Natural killer cell (primary cell): ENCODE measurements at regions not wholly inside any gene's neighbourhood (a gene's known extent, or its start where the extent isn't known, plus 50 kb on each side); places are given as distances from the start of the nearest gene placed in this dataset.

ENCODE experiments used
- ATAC-seq, 3 donors: fragments of 150-1000 bp in 2 of 3; fragments of 200-7000 bp in 1 of 3; cut with Tn5 transposase; 1 replicate in 1 of 3; 2 replicates in 2 of 3; pipeline ENCODE4 v1.10.0; 2021; ENCODE audit warnings: mild to moderate bottlenecking in 2 of 3, moderate library complexity in 2 of 3
- DNase-seq, 2 donors: peaks; one replicate each; pipeline versions ENCODE4 v3.0.0 to v3.0.0-alpha.2; 2013 to 2021; ENCODE audit warnings: mixed read lengths in 1 of 2
- H3K27ac ChIP-seq: one replicate; pipeline ENCODE4 v1.5.1; 2013; ENCODE audit warnings: mild to moderate bottlenecking, low read length
- H3K27me3 ChIP-seq: one replicate; pipeline ENCODE4 v1.6.1; 2013; ENCODE audit warnings: low read length; ENCODE audit not compliant: control insufficient read depth, insufficient read depth
- H3K36me3 ChIP-seq: one replicate; pipeline ENCODE4 v1.6.1; 2013; ENCODE audit warnings: low read length; ENCODE audit not compliant: control insufficient read depth, insufficient read depth
- H3K4me1 ChIP-seq: one replicate; pipeline ENCODE4 v1.6.1; 2013; ENCODE audit warnings: low read length; ENCODE audit not compliant: control insufficient read depth, insufficient read depth
- H3K4me3 ChIP-seq: one replicate; pipeline ENCODE4 v1.5.1; 2013; ENCODE audit warnings: low read length
- H3K9me3 ChIP-seq: one replicate; pipeline ENCODE4 v1.6.1; 2013; ENCODE audit warnings: low read length; ENCODE audit not compliant: control insufficient read depth, insufficient read depth
- H3K27ac Mint-ChIP-seq, 2 donors: one replicate each; pipeline ENCODE4 v1.8.0; 2022; ENCODE audit warnings: mild to moderate bottlenecking in 2 of 2, mixed read lengths in 2 of 2, moderate library complexity in 1 of 2
- H3K27me3 Mint-ChIP-seq, 2 donors: one replicate each; pipeline ENCODE4 v1.8.0; 2022; ENCODE audit warnings: low read depth in 2 of 2, mixed read lengths in 2 of 2
- H3K36me3 Mint-ChIP-seq: one replicate; pipeline ENCODE4 v1.8.0; 2022; ENCODE audit warnings: mixed read lengths
- H3K4me1 Mint-ChIP-seq, 2 donors: one replicate each; pipeline ENCODE4 v1.8.0; 2022; ENCODE audit warnings: mixed read lengths in 2 of 2
- H3K4me3 Mint-ChIP-seq: one replicate; pipeline ENCODE4 v1.8.0; 2022; ENCODE audit warnings: mild to moderate bottlenecking, moderate library complexity, mixed read lengths
- H3K9me3 Mint-ChIP-seq, 2 donors: one replicate each; pipeline ENCODE4 v1.8.0; 2022; ENCODE audit warnings: mixed read lengths in 2 of 2
- CTCF ChIP-seq: fragments of 200-600 bp; IDR thresholded peaks from one replicate; pipeline ENCODE4 v1.8.0; 2022; ENCODE audit warnings: antibody characterized with exemption
- WGBS: methylation state at CpG from one replicate; pipeline ENCODE4 v1.1.7; 2013; ENCODE audit warnings: missing lambda C conversion rate; ENCODE audit not compliant: insufficient coverage; 5-methylcytosine and 5-hydroxymethylcytosine counted together
- intact Hi-C: fragments of 100-400 bp; cut with micrococcal nuclease; formaldehyde crosslinking; loops from one replicate; pipeline ENCODE4 v1.14.2; 2022

GRCh38 chr20:51153867-51154707 lies 131.2 kb upstream of the KCNG1 start:
- H3K4me3 ChIP-seq: no peak overlapping the region
- H3K27me3 ChIP-seq: peaks cover 3% of the 10 kb centered on the region
- TF ChIP-seq CTCF: no peak
- H3K36me3 ChIP-seq: no peaks in the 10 kb centered on the region
- H3K9me3 ChIP-seq: no peaks in the 10 kb centered on the region
- no peak overlapping the region for H3K27ac ChIP-seq
- no peak overlapping the region for H3K4me3 Mint-ChIP-seq
- no peaks in the 10 kb centered on the region for H3K4me1 Mint-ChIP-seq
- H3K27ac Mint-ChIP-seq: no peak overlapping the region
- ATAC-seq (no peak), DNase-seq (no peak)
- H3K27me3 Mint-ChIP-seq: peaks cover 29 to 69% of the 10 kb centered on the region in 2 donors
- no peaks in the 10 kb centered on the region for H3K4me1 ChIP-seq
- WGBS: 83% methylated on average over 6 of the region's 6 CpGs
- H3K36me3 Mint-ChIP-seq: no peaks in the 10 kb centered on the region
- H3K9me3 Mint-ChIP-seq: no peaks in the 10 kb centered on the region
- intact Hi-C loops: no loop called here

- Histone ChIP-seq H3K9me3 (no peaks in the 10 kb centered on the region), H3K36me3 (no peaks in the 10 kb centered on the region), H3K27ac (no peak overlapping the region), H3K4me3 (no peak overlapping the region), H3K4me1 (no peaks in the 10 kb centered on the region), H3K27me3 (peaks cover 7% of the 10 kb centered on the region)
- intact Hi-C loops: no loop called here
- Mint-ChIP-seq H3K27ac (no peak overlapping the region), H3K4me3 (no peak overlapping the region), H3K27me3 (peaks cover 33 to 44% of the 10 kb centered on the region in 2 donors), H3K9me3 (peaks cover 0 to 3% of the 10 kb centered on the region in 2 donors), H3K4me1 (no peaks in the 10 kb centered on the region), H3K36me3 (peaks cover 6% of the 10 kb centered on the region)
- no peak for DNase-seq
- ATAC-seq: no peak
- no peak for TF ChIP-seq CTCF
- no CpG with 5 or more reads among the region's 2 CpGs for WGBS
Observed at GRCh38 chr20:51148941-51149340, 126.0 kb upstream of the KCNG1 start.

GRCh38 chr20:51144476-51144875 lies 121.6 kb upstream of the KCNG1 start:
- H3K27me3 ChIP-seq: peaks cover 4% of the 10 kb centered on the region
- no peak for TF ChIP-seq CTCF
- Mint-ChIP-seq H3K9me3 (peaks cover 0 to 3% of the 10 kb centered on the region in 2 donors), H3K36me3 (peaks cover 6% of the 10 kb centered on the region), H3K27ac (no peak overlapping the region), H3K4me1 (no peaks in the 10 kb centered on the region), H3K4me3 (no peak overlapping the region), H3K27me3 (peaks cover 28 to 32% of the 10 kb centered on the region in 2 donors)
- DNase-seq (no peak), ATAC-seq (no peak)
- no peak overlapping the region for H3K4me3 ChIP-seq
- H3K4me1 ChIP-seq: no peaks in the 10 kb centered on the region
- WGBS: 40% methylated on average over 4 of the region's 5 CpGs
- no peaks in the 10 kb centered on the region for H3K9me3 ChIP-seq
- H3K36me3 ChIP-seq: no peaks in the 10 kb centered on the region
- H3K27ac ChIP-seq: no peak overlapping the region
- intact Hi-C loops: no loop called here

GRCh38 chr20:51143652-51144051 lies 120.7 kb upstream of the KCNG1 start:
- Mint-ChIP-seq H3K36me3 (peaks cover 6% of the 10 kb centered on the region), H3K4me3 (no peak overlapping the region), H3K4me1 (no peaks in the 10 kb centered on the region), H3K9me3 (peaks cover 0 to 3% of the 10 kb centered on the region in 2 donors), H3K27me3 (peaks cover 30 to 32% of the 10 kb centered on the region in 2 donors), H3K27ac (no peak overlapping the region)
- H3K27ac ChIP-seq: no peak overlapping the region
- DNase-seq: no peak
- ATAC-seq: no peak
- no peaks in the 10 kb centered on the region for H3K36me3 ChIP-seq
- H3K4me3 ChIP-seq: no peak overlapping the region
- peaks cover 4% of the 10 kb centered on the region for H3K27me3 ChIP-seq
- no peaks in the 10 kb centered on the region for H3K4me1 ChIP-seq
- no peaks in the 10 kb centered on the region for H3K9me3 ChIP-seq
- intact Hi-C loops: no loop called here
- 94% methylated on average over 2 of the region's 2 CpGs for WGBS
- TF ChIP-seq CTCF: no peak
